Vagina (tissue), 2 donors: ENCODE measurements at regions not wholly inside any gene's neighbourhood (a gene's known extent, or its start where the extent isn't known, plus 50 kb on each side); places are given as distances from the start of the nearest gene placed in this dataset.

Source experiments
- DNase-seq, 2 donors: peaks; one replicate each; pipeline ENCODE4 v3.0.0-alpha.2; 2017; ENCODE audit errors: extremely low spot score in 2 of 2
- H3K27ac ChIP-seq: fragments of 200-600 bp; sonication (generic); one replicate; pipeline ENCODE4 v1.5.1; 2019
- H3K27me3 ChIP-seq: fragments of 200-600 bp; sonication (generic); one replicate; pipeline ENCODE4 v1.5.1; 2019
- H3K36me3 ChIP-seq, 2 donors: fragments of 200-600 bp; sonication (generic); one replicate each; pipeline ENCODE4 v1.5.1; 2017 to 2019
- H3K4me1 ChIP-seq: fragments of 200-600 bp; sonication (generic); one replicate; pipeline ENCODE4 v1.5.1; 2019
- H3K4me3 ChIP-seq, 2 donors: fragments of 200-600 bp; sonication (generic); 1 replicate in 1 of 2; 2 replicates in 1 of 2; pipeline ENCODE4 v1.5.1; 2016 to 2019
- H3K9me3 ChIP-seq: fragments of 200-600 bp; sonication (generic); one replicate; pipeline ENCODE4 v1.5.1; 2019
- CTCF ChIP-seq, 3 experiments: fragments of 450-650 bp in 2 of 3; fragments of 200-600 bp in 1 of 3; sonication (generic) in 1 of 3; IDR thresholded peaks; one replicate each; pipeline ENCODE4 v1.5.1; 2017 to 2019; ENCODE audit warnings: antibody characterized with exemption in 3 of 3, mild to moderate bottlenecking in 2 of 3, moderate library complexity in 2 of 3
- POLR2A ChIP-seq, 2 donors: fragments of 450-650 bp; IDR thresholded peaks; one replicate each; pipeline ENCODE4 v1.6.1; 2017; ENCODE audit warnings: antibody characterized with exemption in 2 of 2, mild to moderate bottlenecking in 2 of 2, moderate library complexity in 2 of 2
- POLR2AphosphoS5 ChIP-seq, 2 donors: sonication (generic); formaldehyde crosslinking; IDR thresholded peaks; one replicate each; pipeline ENCODE4 v1.9.0; 2017; ENCODE audit warnings: antibody characterized with exemption in 2 of 2, mild to moderate bottlenecking in 2 of 2, low read depth in 1 of 2; ENCODE audit not compliant: insufficient read depth in 1 of 2
- intact Hi-C: fragments of 100-400 bp; cut with DNase I; formaldehyde crosslinking; loops from one replicate; pipeline ENCODE4 v1.15.1; 2023

GRCh38 chr18:29605365-29605764 is 1428.4 kb upstream of the CDH2 start:
- intact Hi-C loops: no loop called here
- no peaks in the 10 kb centered on the region for H3K9me3 ChIP-seq
- H3K27me3 ChIP-seq: no peaks in the 10 kb centered on the region
- H3K4me1 ChIP-seq: no peaks in the 10 kb centered on the region
- no peak overlapping the region for H3K4me3 ChIP-seq
- H3K36me3 ChIP-seq: no peaks in the 10 kb centered on the region
- H3K27ac ChIP-seq: no peak overlapping the region
- DNase-seq: no peak
- no peak for TF ChIP-seq CTCF (IDR thresholded peaks at IDR 0.05)
- TF ChIP-seq POLR2A (IDR thresholded peaks at IDR 0.05): no peak
- no peak for TF ChIP-seq POLR2AphosphoS5 (IDR thresholded peaks at IDR 0.05; ENCODE audit: insufficient read depth in 1 of 2, low read depth in 1 of 2)

GRCh38 chr18:29596959-29597358 is 1420.0 kb upstream of the CDH2 start:
- DNase-seq: no peak
- TF ChIP-seq CTCF (IDR thresholded peaks at IDR 0.05): no peak
- TF ChIP-seq POLR2AphosphoS5 (IDR thresholded peaks at IDR 0.05; ENCODE audit: insufficient read depth in 1 of 2, low read depth in 1 of 2): no peak
- TF ChIP-seq POLR2A (IDR thresholded peaks at IDR 0.05): no peak
- H3K4me3 ChIP-seq: no peak overlapping the region
- intact Hi-C loops: no loop called here
- no peaks in the 10 kb centered on the region for H3K9me3 ChIP-seq
- no peaks in the 10 kb centered on the region for H3K4me1 ChIP-seq
- no peaks in the 10 kb centered on the region for H3K27me3 ChIP-seq
- no peaks in the 10 kb centered on the region for H3K36me3 ChIP-seq
- no peak overlapping the region for H3K27ac ChIP-seq

GRCh38 chr18:29594493-29594892 is 1417.6 kb upstream of the CDH2 start:
- intact Hi-C loops: no loop called here
- Histone ChIP-seq H3K27me3 (no peaks in the 10 kb centered on the region), H3K4me3 (no peak overlapping the region), H3K9me3 (no peaks in the 10 kb centered on the region), H3K36me3 (no peaks in the 10 kb centered on the region), H3K27ac (no peak overlapping the region), H3K4me1 (no peaks in the 10 kb centered on the region)
- TF ChIP-seq CTCF (IDR thresholded peaks at IDR 0.05): no peak
- no peak for DNase-seq

- TF ChIP-seq CTCF (IDR thresholded peaks at IDR 0.05): no peak
- no peak for TF ChIP-seq POLR2AphosphoS5 (IDR thresholded peaks at IDR 0.05; ENCODE audit: insufficient read depth in 1 of 2, low read depth in 1 of 2)
- no peak for TF ChIP-seq POLR2A (IDR thresholded peaks at IDR 0.05)
- H3K9me3 ChIP-seq: no peaks in the 10 kb centered on the region
- H3K27ac ChIP-seq: no peak overlapping the region
- intact Hi-C loops: no loop called here
- no peaks in the 10 kb centered on the region for H3K27me3 ChIP-seq
- H3K4me1 ChIP-seq: no peaks in the 10 kb centered on the region
- H3K36me3 ChIP-seq: no peaks in the 10 kb centered on the region
- no peak overlapping the region for H3K4me3 ChIP-seq
- DNase-seq: no peak
Observed at GRCh38 chr18:29588446-29589100, 1411.6 kb upstream of the CDH2 start.

- H3K27me3 ChIP-seq: no peaks in the 10 kb centered on the region
- no peak for DNase-seq
- no peak overlapping the region for H3K4me3 ChIP-seq
- TF ChIP-seq CTCF (IDR thresholded peaks at IDR 0.05) (no peak), POLR2A (IDR thresholded peaks at IDR 0.05) (no peak), POLR2AphosphoS5 (IDR thresholded peaks at IDR 0.05; ENCODE audit: insufficient read depth in 1 of 2, low read depth in 1 of 2) (no peak)
- H3K9me3 ChIP-seq: no peaks in the 10 kb centered on the region
- H3K36me3 ChIP-seq: no peaks in the 10 kb centered on the region
- H3K27ac ChIP-seq: no peak overlapping the region
- H3K4me1 ChIP-seq: no peaks in the 10 kb centered on the region
- intact Hi-C loops: no loop called here
Observed at GRCh38 chr18:29586210-29586609, 1409.3 kb upstream of the CDH2 start.
